GM23338 (cell line): ENCODE measurements at regions not wholly inside any gene's neighbourhood (a gene's known extent, or its start where the extent isn't known, plus 50 kb on each side); places are given as distances from the start of the nearest gene placed in this dataset.

ENCODE experiments used
- ATAC-seq: fragments of 200-7000 bp; cut with Tn5 transposase; 3 replicates; pipeline ENCODE4 v1.9.1; 2020
- DNase-seq: peaks from one replicate; pipeline ENCODE4 v3.0.0-alpha.2; 2015; ENCODE audit warnings: low spot score
- H2AFZ ChIP-seq: fragments of 200-600 bp; sonication (generic); 2 replicates; pipeline ENCODE4 v1.8.0; 2016; ENCODE audit warnings: antibody characterized with exemption, mild to moderate bottlenecking, moderate library complexity
- H3F3A ChIP-seq: fragments of 200-600 bp; sonication (generic); replicated peaks from 2 replicates; pipeline ENCODE4 v1.8.0; 2017; ENCODE audit warnings: antibody characterized with exemption, mixed run types, low read depth
- H3K27ac ChIP-seq: fragments of 200-600 bp; sonication (generic); 2 replicates; pipeline ENCODE4 v1.6.1; 2016; ENCODE audit warnings: low read depth
- H3K27me3 ChIP-seq: fragments of 200-600 bp; sonication (generic); 2 replicates; pipeline ENCODE4 v1.8.0; 2016; ENCODE audit warnings: mild to moderate bottlenecking, mixed run types, moderate library complexity; ENCODE audit not compliant: insufficient read depth
- H3K36me3 ChIP-seq: fragments of 200-600 bp; sonication (generic); 2 replicates; pipeline ENCODE4 v1.8.0; 2016; ENCODE audit warnings: mild to moderate bottlenecking; ENCODE audit not compliant: insufficient read depth
- H3K4me1 ChIP-seq: fragments of 200-600 bp; sonication (generic); 2 replicates; pipeline ENCODE4 v1.8.0; 2016; ENCODE audit warnings: mild to moderate bottlenecking, moderate library complexity; ENCODE audit not compliant: insufficient read depth
- H3K4me2 ChIP-seq: fragments of 200-600 bp; sonication (generic); 2 replicates; pipeline ENCODE4 v1.7.1; 2017; ENCODE audit warnings: mixed run types
- H3K4me3 ChIP-seq: fragments of 200-600 bp; sonication (generic); 2 replicates; pipeline ENCODE4 v1.6.1; 2016; ENCODE audit warnings: mixed run types
- H3K79me2 ChIP-seq: fragments of 200-600 bp; sonication (generic); replicated peaks from 2 replicates; pipeline ENCODE4 v1.8.0; 2017; ENCODE audit warnings: mild to moderate bottlenecking; ENCODE audit not compliant: insufficient read depth
- H3K9me2 ChIP-seq: fragments of 200-600 bp; sonication (generic); 2 replicates; pipeline ENCODE4 v1.8.0; 2017; ENCODE audit not compliant: insufficient read depth
- H4K20me1 ChIP-seq: fragments of 200-600 bp; sonication (generic); replicated peaks from 2 replicates; pipeline ENCODE4 v1.8.0; 2017; ENCODE audit warnings: mild to moderate bottlenecking; ENCODE audit not compliant: insufficient read depth
- H3K27ac Mint-ChIP-seq: 2 replicates; pipeline ENCODE4 v1.8.0; 2020; ENCODE audit warnings: inconsistent platforms, mild to moderate bottlenecking, moderate library complexity, mixed read lengths
- H3K27me3 Mint-ChIP-seq: 3 replicates; pipeline ENCODE4 v1.8.0; 2022; ENCODE audit warnings: low read depth, mild to moderate bottlenecking, moderate library complexity, mixed read lengths, inconsistent platforms; ENCODE audit not compliant: insufficient read depth, poor library complexity
- H3K36me3 Mint-ChIP-seq: 3 replicates; pipeline ENCODE4 v1.8.0; 2021; ENCODE audit warnings: low read depth, mild to moderate bottlenecking, inconsistent platforms, moderate library complexity, mixed read lengths
- H3K4me1 Mint-ChIP-seq: 3 replicates; pipeline ENCODE4 v1.8.0; 2020; ENCODE audit warnings: mild to moderate bottlenecking, inconsistent platforms, mixed read lengths
- H3K4me3 Mint-ChIP-seq: 3 replicates; pipeline ENCODE4 v1.8.0; 2021; ENCODE audit warnings: moderate library complexity, mild to moderate bottlenecking, inconsistent platforms, mixed read lengths
- H3K9me3 Mint-ChIP-seq: 3 replicates; pipeline ENCODE4 v1.8.0; 2020; ENCODE audit warnings: moderate library complexity, mild to moderate bottlenecking, inconsistent platforms, mixed read lengths
- CREB1 ChIP-seq: fragments of 250-450 bp; sonication (Bioruptor Pico); IDR thresholded peaks from 2 replicates; pipeline ENCODE4 v1.5.0; 2020; ENCODE audit warnings: low read depth, mild to moderate bottlenecking, moderate library complexity
- CTCF ChIP-seq, 2 experiments: fragments of 200-600 bp in 1 of 2; sonication (generic) in 1 of 2; conservative IDR thresholded peaks; 2 replicates each; pipeline versions ENCODE4 v1.5.1 to v1.6.1; 2016 to 2017; ENCODE audit warnings: antibody characterized with exemption in 2 of 2, low read depth in 2 of 2, mild to moderate bottlenecking in 2 of 2, moderate library complexity in 1 of 2
- ETS1 ChIP-seq: IDR thresholded peaks from 2 replicates; pipeline ENCODE4 v1.6.1; 2016; ENCODE audit warnings: antibody characterized with exemption
- EZH2 ChIP-seq: fragments of 200-600 bp; sonication (generic); IDR thresholded peaks from one replicate; pipeline ENCODE4 v1.8.0; 2017; ENCODE audit warnings: antibody characterized with exemption, mild to moderate bottlenecking, low read depth; ENCODE audit not compliant: unreplicated experiment
- EZH2phosphoT487 ChIP-seq: fragments of 200-600 bp; sonication (generic); IDR thresholded peaks from one replicate; pipeline ENCODE4 v1.8.1; 2018; ENCODE audit warnings: antibody characterized with exemption; ENCODE audit not compliant: unreplicated experiment
- JUNB ChIP-seq: IDR thresholded peaks from one replicate; pipeline ENCODE4 v1.6.1; 2016; ENCODE audit warnings: antibody characterized with exemption; ENCODE audit not compliant: unreplicated experiment
- NANOG ChIP-seq: IDR thresholded peaks from 2 replicates; pipeline ENCODE4 v1.6.1; 2016; ENCODE audit warnings: antibody characterized with exemption, borderline replicate concordance
- POLR2AphosphoS5 ChIP-seq: IDR thresholded peaks from 2 replicates; pipeline ENCODE4 v1.6.1; 2016; ENCODE audit warnings: antibody characterized with exemption, low read depth
- REST ChIP-seq: IDR thresholded peaks from one replicate; pipeline ENCODE4 v1.6.1; 2018; ENCODE audit warnings: antibody characterized with exemption; ENCODE audit not compliant: unreplicated experiment
- STAT1 ChIP-seq: IDR thresholded peaks from one replicate; pipeline ENCODE4 v1.6.1; 2016; ENCODE audit warnings: antibody characterized with exemption; ENCODE audit not compliant: unreplicated experiment
- ZNF114 ChIP-seq: fragments of 250-450 bp; sonication (Bioruptor Pico); IDR thresholded peaks from 2 replicates; pipeline ENCODE4 v1.5.0; 2020; ENCODE audit warnings: mild to moderate bottlenecking, moderate library complexity
- ZNF331 ChIP-seq: fragments of 250-450 bp; sonication (Bioruptor Pico); IDR thresholded peaks from 2 replicates; pipeline ENCODE4 v1.5.0; 2020; ENCODE audit warnings: low read depth, mild to moderate bottlenecking, moderate library complexity
- ZNF462 ChIP-seq: fragments of 250-450 bp; sonication (Bioruptor Pico); IDR thresholded peaks from 2 replicates; pipeline ENCODE4 v1.5.0; 2020; ENCODE audit warnings: mild to moderate bottlenecking, moderate library complexity

GRCh38 chr6:40177598-40177997 lies 243.3 kb upstream of the MOCS1 start:
- H3K4me2 ChIP-seq: 0 out of 2 replicates have a peak overlapping the region, but pooled peaks have one; percentile 31
- Mint-ChIP-seq H3K27me3 (no peaks in the 10 kb centered on the region), H3K27ac (no peak overlapping the region), H3K9me3 (peaks cover 16% of the 10 kb centered on the region), H3K4me3 (no peak overlapping the region), H3K4me1 (peaks cover 22% of the 10 kb centered on the region), H3K36me3 (peaks cover 11% of the 10 kb centered on the region)
- H3K4me1 ChIP-seq: peaks cover 10% of the 10 kb centered on the region
- H2AFZ ChIP-seq: peak overlapping the region; percentile 24; the same call in 1 of the 2 replicates
- no peaks in the 10 kb centered on the region for H3F3A ChIP-seq
- TF ChIP-seq ZNF114 (CRISPR knock-in tag) (no peak), JUNB (no peak), EZH2 (no peak), CREB1 (CRISPR knock-in tag) (no peak), STAT1 (no peak), ETS1 (no peak), ZNF331 (CRISPR knock-in tag) (no peak), CTCF (conservative IDR thresholded peaks at IDR 0.05; ENCODE audit: low read depth in 2 of 2) (no peak), EZH2phosphoT487 (no peak), ZNF462 (CRISPR knock-in tag) (no peak), REST (no peak), NANOG (no peak), POLR2AphosphoS5 (no peak)
- H3K4me3 ChIP-seq: no peak overlapping the region
- peaks cover 6% of the 10 kb centered on the region; the same call in 1 of the 2 replicates for H3K9me2 ChIP-seq
- H4K20me1 ChIP-seq: no peaks in the 10 kb centered on the region
- no peaks in the 10 kb centered on the region for H3K27me3 ChIP-seq
- H3K79me2 ChIP-seq: no peaks in the 10 kb centered on the region
- no peaks in the 10 kb centered on the region for H3K36me3 ChIP-seq
- no peak overlapping the region for H3K27ac ChIP-seq
- peak; percentile 17 for DNase-seq
- ATAC-seq: peak; percentile 55
